ENCODE measurements at regions not wholly inside any gene's neighbourhood (a gene's known extent, or its start where the extent isn't known, plus 50 kb on each side); places are given as distances from the start of the nearest gene placed in this dataset.

DNA sequence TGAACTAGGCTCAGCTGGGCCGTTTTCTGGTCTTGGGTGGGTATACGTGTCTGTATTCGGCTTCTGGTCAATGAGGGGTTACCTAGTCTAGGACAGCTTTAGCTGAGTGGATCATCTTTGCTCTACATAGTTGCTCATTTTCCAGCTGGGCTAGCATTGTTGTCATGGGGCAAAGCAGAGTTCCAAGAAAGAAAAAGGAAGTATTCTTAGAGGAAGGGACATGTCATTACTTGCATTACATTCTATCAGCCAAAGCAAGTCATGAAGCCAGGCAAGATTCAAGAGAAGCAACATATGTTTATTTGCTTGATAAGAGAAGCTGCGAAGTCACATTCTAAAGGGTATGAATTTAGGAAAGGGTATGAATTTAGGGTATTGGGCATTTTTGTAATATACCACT, 396.5 kb downstream of the ZNF608 start:
- H3K36me3 ChIP-seq (ENCODE audit: insufficient read depth, low read length, poor library complexity, severe bottlenecking), result no peaks in the 10 kb centered on the region
- ChIA-PET CTCF (no interaction called here), POLR2A (ENCODE audit: low non-redundant PET) (no interaction called here)
- no peaks in the 10 kb centered on the region for H3K4me1 ChIP-seq (ENCODE audit: insufficient read depth, low read length, poor library complexity, severe bottlenecking)
- DNase-seq (ENCODE audit: low spot score), result no peak
- BruUV-seq (replicated peaks), result no TSS peak
- no peaks in the 10 kb centered on the region for H3K27me3 ChIP-seq (replicated peaks; ENCODE audit: insufficient read depth, low read depth, low read length, poor library complexity)
- intact Hi-C loops (cut with micrococcal nuclease; ENCODE audit: unreplicated experiment), result no loop called here
- no peak overlapping the region for H3K4me3 ChIP-seq (ENCODE audit: low read depth, low read length, poor library complexity, severe bottlenecking)
- no peak overlapping the region for H3K27ac ChIP-seq (ENCODE audit: low read depth, low read length, poor library complexity, severe bottlenecking)
- no peaks in the 10 kb centered on the region for H3K9me3 ChIP-seq (ENCODE audit: low read depth, low read length, poor library complexity, severe bottlenecking)
- TF ChIP-seq EZH2 (IDR thresholded peaks at IDR 0.05; ENCODE audit: borderline replicate concordance, low read depth, low read length, poor library complexity, severe bottlenecking), result no peak
- TF ChIP-seq, protein P1, sequence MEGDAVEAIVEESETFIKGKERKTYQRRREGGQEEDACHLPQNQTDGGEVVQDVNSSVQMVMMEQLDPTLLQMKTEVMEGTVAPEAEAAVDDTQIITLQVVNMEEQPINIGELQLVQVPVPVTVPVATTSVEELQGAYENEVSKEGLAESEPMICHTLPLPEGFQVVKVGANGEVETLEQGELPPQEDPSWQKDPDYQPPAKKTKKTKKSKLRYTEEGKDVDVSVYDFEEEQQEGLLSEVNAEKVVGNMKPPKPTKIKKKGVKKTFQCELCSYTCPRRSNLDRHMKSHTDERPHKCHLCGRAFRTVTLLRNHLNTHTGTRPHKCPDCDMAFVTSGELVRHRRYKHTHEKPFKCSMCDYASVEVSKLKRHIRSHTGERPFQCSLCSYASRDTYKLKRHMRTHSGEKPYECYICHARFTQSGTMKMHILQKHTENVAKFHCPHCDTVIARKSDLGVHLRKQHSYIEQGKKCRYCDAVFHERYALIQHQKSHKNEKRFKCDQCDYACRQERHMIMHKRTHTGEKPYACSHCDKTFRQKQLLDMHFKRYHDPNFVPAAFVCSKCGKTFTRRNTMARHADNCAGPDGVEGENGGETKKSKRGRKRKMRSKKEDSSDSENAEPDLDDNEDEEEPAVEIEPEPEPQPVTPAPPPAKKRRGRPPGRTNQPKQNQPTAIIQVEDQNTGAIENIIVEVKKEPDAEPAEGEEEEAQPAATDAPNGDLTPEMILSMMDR (conservative IDR thresholded peaks at IDR 0.05; ENCODE audit: low read depth, low read length), result no peak

GRCh38 chr5:124343451-124343867, 403.0 kb downstream of the ZNF608 start:
- intact Hi-C loops (cut with micrococcal nuclease; ENCODE audit: unreplicated experiment), result no loop called here
- Histone ChIP-seq H3K4me1 (ENCODE audit: insufficient read depth, low read length, poor library complexity, severe bottlenecking) (no peaks in the 10 kb centered on the region), H3K27me3 (replicated peaks; ENCODE audit: insufficient read depth, low read depth, low read length, poor library complexity) (peaks cover 11% of the 10 kb centered on the region), H3K27ac (ENCODE audit: low read depth, low read length, poor library complexity, severe bottlenecking) (no peak overlapping the region), H3K4me3 (ENCODE audit: low read depth, low read length, poor library complexity, severe bottlenecking) (no peak overlapping the region), H3K9me3 (ENCODE audit: low read depth, low read length, poor library complexity, severe bottlenecking) (no peaks in the 10 kb centered on the region), H3K36me3 (ENCODE audit: insufficient read depth, low read length, poor library complexity, severe bottlenecking) (no peaks in the 10 kb centered on the region)
- no TSS peak for BruUV-seq (replicated peaks)
- ChIA-PET POLR2A (ENCODE audit: low non-redundant PET) (no interaction called here), CTCF (no interaction called here)
- no peak for DNase-seq (ENCODE audit: low spot score)
- TF ChIP-seq, protein P1 (conservative IDR thresholded peaks at IDR 0.05; ENCODE audit: low read depth, low read length), result no peak
- TF ChIP-seq EZH2 (IDR thresholded peaks at IDR 0.05; ENCODE audit: borderline replicate concordance, low read depth, low read length, poor library complexity, severe bottlenecking), result no peak

DNA sequence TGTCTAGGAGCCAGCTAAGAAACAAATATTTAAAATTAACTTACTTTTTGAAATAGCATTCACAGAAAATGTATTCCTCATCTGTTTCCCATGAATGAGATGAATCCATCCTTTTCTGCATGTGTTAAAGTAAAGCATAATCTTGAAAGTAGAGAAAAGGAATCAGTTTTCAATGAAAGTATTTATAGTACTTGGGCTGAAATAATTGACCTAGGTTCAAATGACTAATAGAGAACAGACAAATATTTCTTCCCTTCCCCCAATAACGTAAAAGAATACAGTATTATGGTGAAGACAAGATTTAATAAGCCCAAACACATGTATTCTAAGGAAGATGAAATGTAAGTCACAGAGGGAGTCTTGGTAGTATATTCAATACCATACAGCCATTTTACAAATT, 403.5 kb downstream of the ZNF608 start:
- no peaks in the 10 kb centered on the region for H3K4me1 ChIP-seq (ENCODE audit: insufficient read depth, low read length, poor library complexity, severe bottlenecking)
- peaks cover 11% of the 10 kb centered on the region for H3K27me3 ChIP-seq (replicated peaks; ENCODE audit: insufficient read depth, low read depth, low read length, poor library complexity)
- no TSS peak for BruUV-seq (replicated peaks)
- intact Hi-C loops (cut with micrococcal nuclease; ENCODE audit: unreplicated experiment), result no loop called here
- H3K4me3 ChIP-seq (ENCODE audit: low read depth, low read length, poor library complexity, severe bottlenecking), result no peak overlapping the region
- H3K9me3 ChIP-seq (ENCODE audit: low read depth, low read length, poor library complexity, severe bottlenecking), result no peaks in the 10 kb centered on the region
- H3K27ac ChIP-seq (ENCODE audit: low read depth, low read length, poor library complexity, severe bottlenecking), result no peak overlapping the region
- ChIA-PET POLR2A (ENCODE audit: low non-redundant PET) (no interaction called here), CTCF (no interaction called here)
- no peak for TF ChIP-seq EZH2 (IDR thresholded peaks at IDR 0.05; ENCODE audit: borderline replicate concordance, low read depth, low read length, poor library complexity, severe bottlenecking)
- TF ChIP-seq, protein P1 (conservative IDR thresholded peaks at IDR 0.05; ENCODE audit: low read depth, low read length), result no peak
- H3K36me3 ChIP-seq (ENCODE audit: insufficient read depth, low read length, poor library complexity, severe bottlenecking), result no peaks in the 10 kb centered on the region
- DNase-seq (ENCODE audit: low spot score), result no peak
